Osteoblast (primary cell): ENCODE measurements at regions not wholly inside any gene's neighbourhood (a gene's known extent, or its start where the extent isn't known, plus 50 kb on each side); places are given as distances from the start of the nearest gene placed in this dataset.

Experiments
- DNase-seq: peaks from one replicate; pipeline ENCODE4 v3.0.0; 2011; ENCODE audit warnings: low spot score, mixed read lengths; ENCODE audit not compliant: insufficient read length; ENCODE audit errors: missing footprints
- H2AFZ ChIP-seq: 2 replicates; pipeline ENCODE4 v1.6.0; 2011; ENCODE audit warnings: mild to moderate bottlenecking, low read length
- H3K27ac ChIP-seq: 2 replicates; pipeline ENCODE4 v1.5.1; 2011; ENCODE audit warnings: mild to moderate bottlenecking, low read depth, low read length, moderate library complexity
- H3K27me3 ChIP-seq: 2 replicates; pipeline ENCODE4 v1.6.0; 2012; ENCODE audit warnings: mild to moderate bottlenecking, control low read depth, inconsistent platforms, low read length, moderate library complexity; ENCODE audit not compliant: insufficient read depth
- H3K36me3 ChIP-seq: 2 replicates; pipeline ENCODE4 v1.5.1; 2011; ENCODE audit warnings: mild to moderate bottlenecking, low read length, control low read depth, moderate library complexity; ENCODE audit not compliant: insufficient read depth
- H3K4me1 ChIP-seq: 2 replicates; pipeline ENCODE4 v1.5.1; 2011; ENCODE audit warnings: mild to moderate bottlenecking, low read length, control low read depth, moderate library complexity; ENCODE audit not compliant: insufficient read depth
- H3K4me2 ChIP-seq: 2 replicates; pipeline ENCODE4 v1.6.0; 2011; ENCODE audit warnings: mild to moderate bottlenecking, low read length; ENCODE audit not compliant: insufficient read depth
- H3K4me3 ChIP-seq: fragments of 200-600 bp; sonication (generic); 3 replicates; pipeline ENCODE4 v1.5.1; 2012; ENCODE audit warnings: mild to moderate bottlenecking, low read length, inconsistent platforms; ENCODE audit not compliant: insufficient read depth
- H3K79me2 ChIP-seq: 2 replicates; pipeline ENCODE4 v1.6.0; 2012; ENCODE audit warnings: mild to moderate bottlenecking, low read length, control low read depth, inconsistent platforms; ENCODE audit not compliant: insufficient read depth
- H3K9me3 ChIP-seq: 2 replicates; pipeline ENCODE4 v1.5.1; 2011; ENCODE audit warnings: low read depth, low read length, control low read depth
- H4K20me1 ChIP-seq: 2 replicates; pipeline ENCODE4 v1.6.0; 2012; ENCODE audit warnings: mild to moderate bottlenecking, low read length, control low read depth; ENCODE audit not compliant: insufficient read depth
- CTCF ChIP-seq: IDR thresholded peaks from 2 replicates; pipeline ENCODE4 v1.5.1; 2011; ENCODE audit warnings: mild to moderate bottlenecking, low read depth, low read length, moderate library complexity; ENCODE audit errors: extremely low read depth

- no peaks in the 10 kb centered on the region for H4K20me1 ChIP-seq
- H3K4me3 ChIP-seq, result no peak overlapping the region
- no peaks in the 10 kb centered on the region for H3K79me2 ChIP-seq
- H3K27me3 ChIP-seq, result peaks cover 7% of the 10 kb centered on the region
- no peaks in the 10 kb centered on the region for H3K9me3 ChIP-seq
- no peak for TF ChIP-seq CTCF
- DNase-seq, result no peak
- H3K36me3 ChIP-seq, result no peaks in the 10 kb centered on the region
- H3K4me2 ChIP-seq, result no peak overlapping the region
- H3K27ac ChIP-seq, result no peak overlapping the region
- H3K4me1 ChIP-seq, result peaks cover 19% of the 10 kb centered on the region
- no peak overlapping the region for H2AFZ ChIP-seq
These were observed 209.3 kb downstream of the ALDH8A1 start for GRCh38 chr6:134740473-134741199.

GRCh38 chr6:134740027-134740373 is 209.9 kb downstream of the ALDH8A1 start:
- H3K27ac ChIP-seq, result no peak overlapping the region
- H3K79me2 ChIP-seq, result no peaks in the 10 kb centered on the region
- no peaks in the 10 kb centered on the region for H3K36me3 ChIP-seq
- TF ChIP-seq CTCF, result no peak
- H2AFZ ChIP-seq, result no peak overlapping the region
- no peaks in the 10 kb centered on the region for H3K9me3 ChIP-seq
- no peak for DNase-seq
- no peaks in the 10 kb centered on the region for H4K20me1 ChIP-seq
- peaks cover 19% of the 10 kb centered on the region for H3K4me1 ChIP-seq
- H3K27me3 ChIP-seq, result peaks cover 7% of the 10 kb centered on the region
- H3K4me2 ChIP-seq, result no peak overlapping the region
- no peak overlapping the region for H3K4me3 ChIP-seq

GRCh38 chr6:134739299-134740026 is 210.4 kb downstream of the ALDH8A1 start:
- Histone ChIP-seq H2AFZ (no peak overlapping the region), H3K9me3 (no peaks in the 10 kb centered on the region), H3K4me3 (no peak overlapping the region), H3K27me3 (peaks cover 7% of the 10 kb centered on the region), H4K20me1 (no peaks in the 10 kb centered on the region), H3K4me2 (no peak overlapping the region), H3K4me1 (peaks cover 19% of the 10 kb centered on the region), H3K27ac (no peak overlapping the region), H3K79me2 (no peaks in the 10 kb centered on the region), H3K36me3 (no peaks in the 10 kb centered on the region)
- no peak for DNase-seq
- TF ChIP-seq CTCF, result no peak

- Histone ChIP-seq H3K9me3 (no peaks in the 10 kb centered on the region), H3K4me2 (no peak overlapping the region), H2AFZ (no peak overlapping the region), H3K79me2 (no peaks in the 10 kb centered on the region), H3K4me1 (peaks cover 19% of the 10 kb centered on the region), H3K27ac (no peak overlapping the region), H3K4me3 (no peak overlapping the region), H3K36me3 (no peaks in the 10 kb centered on the region), H3K27me3 (peaks cover 2% of the 10 kb centered on the region), H4K20me1 (no peaks in the 10 kb centered on the region)
- DNase-seq, result no peak
- TF ChIP-seq CTCF, result no peak
These were observed 211.6 kb downstream of the ALDH8A1 start for GRCh38 chr6:134738211-134738885.
